ENCODE measurements at regions not wholly inside any gene's neighbourhood (a gene's known extent, or its start where the extent isn't known, plus 50 kb on each side); places are given as distances from the start of the nearest gene placed in this dataset.

DNA sequence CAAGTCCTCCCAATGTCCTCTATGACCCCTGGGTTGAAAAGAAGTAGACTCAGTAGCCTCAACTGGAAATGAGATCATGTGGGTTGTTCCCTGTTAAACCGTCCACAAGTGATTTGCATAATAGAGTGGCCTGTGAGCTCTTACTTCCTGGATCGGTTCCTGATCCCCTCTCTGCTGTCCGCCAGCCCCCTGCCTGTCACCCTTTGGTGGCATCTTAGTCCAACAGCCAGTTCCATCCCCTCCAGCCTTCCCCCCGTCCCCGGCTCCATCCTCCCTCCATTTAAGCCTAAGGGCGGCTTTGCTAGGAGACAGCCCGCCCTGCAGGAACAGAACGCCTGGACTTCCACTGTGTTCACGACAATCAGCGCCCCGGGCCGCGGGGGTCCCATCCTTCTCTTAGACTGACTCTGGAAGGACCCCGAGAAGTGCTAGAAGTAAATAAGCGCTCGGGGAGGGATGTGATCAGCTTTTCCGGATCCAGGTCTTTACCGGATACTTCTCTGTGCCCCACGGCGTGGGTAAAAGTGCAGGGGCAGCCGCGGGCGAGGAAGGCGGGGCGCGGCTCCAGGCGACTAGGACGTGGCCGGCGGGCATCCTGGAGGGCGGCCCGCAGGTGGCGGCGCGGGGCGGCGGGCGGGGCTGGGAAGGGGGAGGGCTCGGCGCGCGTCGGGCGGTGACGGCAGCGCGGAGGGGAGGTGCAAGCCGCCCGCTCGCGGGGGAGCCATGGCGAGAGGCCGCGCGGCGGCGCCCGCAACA is 51.2 kb upstream of the ULK4 start:
- no peak for DNase-seq (ENCODE audit: low read depth, low spot score)

- no peak for DNase-seq (ENCODE audit: low read depth, low spot score)
These were observed 50.6 kb upstream of the ULK4 start for GRCh38 chr3:42012383-42012934.

Data from iPS DF 19.7 (cell line).